Small intestine (tissue), 7 donors: ENCODE measurements at regions not wholly inside any gene's neighbourhood (a gene's known extent, or its start where the extent isn't known, plus 50 kb on each side); places are given as distances from the start of the nearest gene placed in this dataset.

ENCODE experiments used
- DNase-seq, 2 donors: peaks; one replicate each; pipeline versions ENCODE4 v3.0.0 to v3.0.0-alpha.2; 2013
- FAIRE-seq: peaks from 2 replicates; lab custom pipeline; 2012; peaks lifted over from hg19 to GRCh38; lab: Jason Lieb, UNC
- H3K27ac ChIP-seq, 3 donors: one replicate each; pipeline ENCODE4 v1.5.1; 2013; ENCODE audit warnings: low read length in 2 of 3, mild to moderate bottlenecking in 2 of 3, control low read depth in 1 of 3, inconsistent platforms in 1 of 3, low read depth in 1 of 3, moderate library complexity in 1 of 3
- H3K27me3 ChIP-seq, 3 donors: one replicate each; pipeline ENCODE4 v1.6.1; 2013; ENCODE audit warnings: low read length in 3 of 3, inconsistent platforms in 1 of 3; ENCODE audit not compliant: control insufficient read depth in 3 of 3, insufficient read depth in 3 of 3
- H3K36me3 ChIP-seq, 3 donors: one replicate each; pipeline ENCODE4 v1.6.1; 2013; ENCODE audit warnings: low read length in 3 of 3, inconsistent platforms in 1 of 3, low read depth in 1 of 3, mild to moderate bottlenecking in 1 of 3, moderate library complexity in 1 of 3; ENCODE audit not compliant: control insufficient read depth in 3 of 3, insufficient read depth in 2 of 3
- H3K4me1 ChIP-seq, 3 donors: one replicate each; pipeline ENCODE4 v1.6.1; 2013; ENCODE audit warnings: low read length in 2 of 3, inconsistent platforms in 1 of 3, low read depth in 1 of 3, mild to moderate bottlenecking in 1 of 3, moderate library complexity in 1 of 3; ENCODE audit not compliant: control insufficient read depth in 3 of 3, insufficient read depth in 2 of 3
- H3K4me3 ChIP-seq, 3 donors: one replicate each; pipeline ENCODE4 v1.5.1; 2013; ENCODE audit warnings: low read length in 3 of 3, control low read depth in 1 of 3, inconsistent platforms in 1 of 3, low read depth in 1 of 3, mild to moderate bottlenecking in 1 of 3, moderate library complexity in 1 of 3
- H3K9me3 ChIP-seq, 2 donors: one replicate each; pipeline ENCODE4 v1.6.1; 2013; ENCODE audit warnings: low read depth in 1 of 2, low read length in 1 of 2; ENCODE audit not compliant: control insufficient read depth in 2 of 2, insufficient read depth in 1 of 2
- WGBS, 3 donors: extraction: QIAGEN DNeasy Blood & Tissue Kit; methylation state at CpG; one replicate each; pipeline ENCODE4 v1.1.7; 2013; 5-methylcytosine and 5-hydroxymethylcytosine counted together
- donor health status: healthy with polysubstance abuse.
- donor health status: control.
- donor health status: control.
- donor health status: Bipolar disorder and iron deficiency.
- donor health status: healthy.

- no peaks in the 10 kb centered on the region for H3K36me3 ChIP-seq
- no peak overlapping the region for H3K27ac ChIP-seq
- H3K4me3 ChIP-seq = no peak overlapping the region
- DNase-seq (no peak), FAIRE-seq (no peak)
- no peaks in the 10 kb centered on the region for H3K27me3 ChIP-seq
- WGBS, 3 donors = 86 to 93% (median 88%) methylated on average over 6 of the region's 6 CpGs
- H3K4me1 ChIP-seq = no peaks in the 10 kb centered on the region
- H3K9me3 ChIP-seq = no peaks in the 10 kb centered on the region
These were observed 1435.4 kb upstream of the LRRTM1 start for GRCh38 chr2:81739966-81740365.

- DNase-seq (no peak), FAIRE-seq (no peak)
- H3K4me1 ChIP-seq = no peaks in the 10 kb centered on the region
- H3K9me3 ChIP-seq = no peaks in the 10 kb centered on the region
- H3K36me3 ChIP-seq = no peaks in the 10 kb centered on the region
- WGBS, 3 donors = 84 to 88% (median 87%) methylated on average over 1 of the region's 1 CpG
- no peaks in the 10 kb centered on the region for H3K27me3 ChIP-seq
- no peak overlapping the region for H3K27ac ChIP-seq
- H3K4me3 ChIP-seq = no peak overlapping the region
These were observed 1430.4 kb upstream of the LRRTM1 start for GRCh38 chr2:81734981-81735380.

GRCh38 chr2:81714817-81715216 lies 1410.3 kb upstream of the LRRTM1 start:
- Histone ChIP-seq H3K4me1 (no peaks in the 10 kb centered on the region), H3K36me3 (no peaks in the 10 kb centered on the region), H3K27ac (no peak overlapping the region), H3K4me3 (no peak overlapping the region), H3K9me3 (peaks cover 0 to 7% of the 10 kb centered on the region in 2 donors), H3K27me3 (no peaks in the 10 kb centered on the region)
- DNase-seq (no peak), FAIRE-seq (no peak)
- WGBS, 3 donors = 51 to 67% (median 66%) methylated on average over 2 of the region's 2 CpGs

GRCh38 chr2:81706856-81707255 lies 1402.3 kb upstream of the LRRTM1 start:
- DNase-seq (no peak), FAIRE-seq (no peak)
- Histone ChIP-seq H3K4me3 (no peak overlapping the region), H3K36me3 (no peaks in the 10 kb centered on the region), H3K4me1 (no peaks in the 10 kb centered on the region), H3K27me3 (no peaks in the 10 kb centered on the region), H3K9me3 (no peaks in the 10 kb centered on the region), H3K27ac (no peak overlapping the region)
- WGBS, 3 donors = 73 to 87% (median 79%) methylated on average over 2 of the region's 2 CpGs

- no peak for DNase-seq
- Histone ChIP-seq H3K27ac (no peak overlapping the region), H3K9me3 (no peaks in the 10 kb centered on the region), H3K36me3 (no peaks in the 10 kb centered on the region), H3K4me1 (no peaks in the 10 kb centered on the region), H3K4me3 (no peak overlapping the region), H3K27me3 (no peaks in the 10 kb centered on the region)
- no peak for FAIRE-seq
- 60 to 81% (median 74%) methylated on average over 2 of the region's 2 CpGs for WGBS, 3 donors
These were observed 1399.3 kb upstream of the LRRTM1 start for GRCh38 chr2:81703831-81704230.

- Histone ChIP-seq H3K9me3 (peaks cover 0 to 2% of the 10 kb centered on the region in 2 donors), H3K27ac (no peak overlapping the region), H3K36me3 (no peaks in the 10 kb centered on the region), H3K4me1 (no peaks in the 10 kb centered on the region), H3K4me3 (no peak overlapping the region), H3K27me3 (no peaks in the 10 kb centered on the region)
- WGBS, 3 donors = 69 to 79% (median 74%) methylated on average over 3 of the region's 3 CpGs
- DNase-seq = no peak
- FAIRE-seq = no peak
These were observed 1388.0 kb upstream of the LRRTM1 start for GRCh38 chr2:81692566-81692965.

GRCh38 chr2:81675641-81676040 lies 1371.1 kb upstream of the LRRTM1 start:
- no peak overlapping the region for H3K4me3 ChIP-seq
- H3K9me3 ChIP-seq = no peaks in the 10 kb centered on the region
- no peaks in the 10 kb centered on the region for H3K27me3 ChIP-seq
- no peak for DNase-seq
- FAIRE-seq = no peak
- H3K27ac ChIP-seq = no peak overlapping the region
- H3K4me1 ChIP-seq = no peaks in the 10 kb centered on the region
- H3K36me3 ChIP-seq = no peaks in the 10 kb centered on the region
- 60 to 73% (median 69%) methylated on average over 2 of the region's 2 CpGs for WGBS, 3 donors

GRCh38 chr2:81672923-81673322 lies 1368.4 kb upstream of the LRRTM1 start:
- no peaks in the 10 kb centered on the region for H3K27me3 ChIP-seq
- no peak overlapping the region for H3K27ac ChIP-seq
- no peaks in the 10 kb centered on the region for H3K36me3 ChIP-seq
- FAIRE-seq (no peak), DNase-seq (no peak)
- H3K4me1 ChIP-seq = no peaks in the 10 kb centered on the region
- no peak overlapping the region for H3K4me3 ChIP-seq
- no peaks in the 10 kb centered on the region for H3K9me3 ChIP-seq

GRCh38 chr2:81672516-81672915 lies 1368.0 kb upstream of the LRRTM1 start:
- Histone ChIP-seq H3K9me3 (no peaks in the 10 kb centered on the region), H3K4me1 (no peaks in the 10 kb centered on the region), H3K4me3 (no peak overlapping the region), H3K36me3 (no peaks in the 10 kb centered on the region), H3K27me3 (no peaks in the 10 kb centered on the region), H3K27ac (no peak overlapping the region)
- FAIRE-seq (no peak), DNase-seq (no peak)
- WGBS, 3 donors = 43 to 56% (median 47%) methylated on average over 5 of the region's 5 CpGs
